ENCODE measurements at regions not wholly inside any gene's neighbourhood (a gene's known extent, or its start where the extent isn't known, plus 50 kb on each side); places are given as distances from the start of the nearest gene placed in this dataset.

DNA sequence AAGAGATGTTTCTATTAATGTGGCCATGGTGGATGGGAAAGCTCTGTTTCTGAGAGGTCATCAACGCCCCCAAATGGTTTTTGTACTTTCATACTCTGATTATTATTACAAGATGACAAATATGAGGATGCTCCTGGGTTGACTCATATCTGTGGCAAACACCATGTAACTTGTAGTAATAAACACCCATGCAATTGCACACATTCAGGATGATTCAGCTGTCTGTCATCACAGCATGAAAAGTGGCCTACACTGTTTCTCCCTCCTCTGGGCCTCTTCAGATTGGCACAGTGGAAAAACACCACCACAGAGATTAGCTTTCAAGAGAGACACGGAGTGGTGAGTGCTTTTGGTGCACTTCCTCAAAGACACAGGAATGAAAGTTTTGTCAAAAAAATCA, 85.4 kb downstream of the MTNR1B start:
- TF ChIP-seq BHLHE40 (IDR thresholded peaks at IDR 0.05; ENCODE audit: borderline replicate concordance) (no peak), FOXA1 (IDR thresholded peaks at IDR 0.05) (no peak), ELF4 (IDR thresholded peaks at IDR 0.05) (no peak), PKNOX1 (IDR thresholded peaks at IDR 0.05) (no peak), SP1 (IDR thresholded peaks at IDR 0.05) (no peak), ZNF384 (IDR thresholded peaks at IDR 0.05) (no peak), FOXK2 (IDR thresholded peaks at IDR 0.05) (no peak), SUZ12 (IDR thresholded peaks at IDR 0.05) (no peak), FOXM1 (IDR thresholded peaks at IDR 0.05; ENCODE audit: borderline replicate concordance) (no peak), CTBP1 (IDR thresholded peaks at IDR 0.05; ENCODE audit: borderline replicate concordance) (no peak), NFRKB (IDR thresholded peaks at IDR 0.05) (no peak), ARNT (IDR thresholded peaks at IDR 0.05) (no peak)

Measured in HEK293T (cell line).